ENCODE measurements at regions not wholly inside any gene's neighbourhood (a gene's known extent, or its start where the extent isn't known, plus 50 kb on each side); places are given as distances from the start of the nearest gene placed in this dataset.

DNA sequence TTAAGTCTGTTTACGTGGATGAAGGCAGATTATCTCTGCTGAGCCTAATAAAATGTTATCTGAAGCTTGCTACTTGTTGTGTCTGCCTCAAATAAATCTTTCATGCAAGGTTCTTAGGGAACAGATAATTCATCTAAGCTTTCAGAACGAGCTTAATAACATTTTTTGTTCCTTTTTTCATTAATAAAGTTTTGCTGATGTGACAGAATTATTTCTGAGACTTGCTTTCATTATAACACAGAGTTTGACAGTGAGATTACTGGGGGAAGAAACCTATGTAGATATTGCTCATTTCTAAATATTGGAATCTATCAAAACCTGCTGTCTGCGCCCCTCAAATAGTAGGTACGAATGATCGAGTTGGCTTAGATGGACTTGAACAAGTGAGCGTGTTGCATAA lies 948.7 kb upstream of the SEL1L start:
- DNase-seq = no peak
- no peak overlapping the region for H3K4me3 Mint-ChIP-seq
- H3K27ac Mint-ChIP-seq = no peak overlapping the region
- ATAC-seq (replicated peaks in 1 of 2) = no peak
- H3K4me1 Mint-ChIP-seq (ENCODE audit: low read depth) = no peaks in the 10 kb centered on the region
- no peaks in the 10 kb centered on the region for H3K27me3 Mint-ChIP-seq (ENCODE audit: low read depth)
- H3K9me3 Mint-ChIP-seq = peaks cover 5 to 7% of the 10 kb centered on the region in 2 donors
- no peaks in the 10 kb centered on the region for H3K36me3 Mint-ChIP-seq (ENCODE audit: insufficient read depth in 2 of 2)

DNA sequence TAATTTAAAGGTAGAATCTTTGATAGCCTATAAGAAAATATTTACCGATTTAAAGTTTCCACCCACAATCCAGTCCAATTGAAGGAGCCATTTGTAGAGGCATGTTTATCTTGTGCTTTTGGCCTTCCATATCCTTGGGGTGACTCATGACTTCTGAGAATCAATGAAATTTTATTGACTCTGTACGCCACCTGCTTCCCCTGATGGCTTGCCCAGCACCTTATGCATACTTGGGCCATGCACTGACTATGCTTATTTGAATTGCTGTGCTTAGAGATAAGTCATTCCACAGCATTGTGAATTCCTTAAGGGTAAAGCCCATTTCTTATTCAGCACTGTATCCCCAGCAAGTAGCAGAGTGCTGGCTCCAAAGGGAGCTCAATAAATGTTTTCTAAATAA lies 954.8 kb upstream of the SEL1L start:
- ATAC-seq (replicated peaks in 1 of 2) (no peak), DNase-seq (no peak)
- H3K9me3 Mint-ChIP-seq = peaks cover 13 to 15% of the 10 kb centered on the region in 2 donors
- H3K27ac Mint-ChIP-seq = no peak overlapping the region
- H3K36me3 Mint-ChIP-seq (ENCODE audit: insufficient read depth in 2 of 2) = peaks cover 0 to 1% of the 10 kb centered on the region in 2 donors
- H3K4me3 Mint-ChIP-seq = no peak overlapping the region
- H3K27me3 Mint-ChIP-seq (ENCODE audit: low read depth) = no peaks in the 10 kb centered on the region
- H3K4me1 Mint-ChIP-seq (ENCODE audit: low read depth) = no peaks in the 10 kb centered on the region

DNA sequence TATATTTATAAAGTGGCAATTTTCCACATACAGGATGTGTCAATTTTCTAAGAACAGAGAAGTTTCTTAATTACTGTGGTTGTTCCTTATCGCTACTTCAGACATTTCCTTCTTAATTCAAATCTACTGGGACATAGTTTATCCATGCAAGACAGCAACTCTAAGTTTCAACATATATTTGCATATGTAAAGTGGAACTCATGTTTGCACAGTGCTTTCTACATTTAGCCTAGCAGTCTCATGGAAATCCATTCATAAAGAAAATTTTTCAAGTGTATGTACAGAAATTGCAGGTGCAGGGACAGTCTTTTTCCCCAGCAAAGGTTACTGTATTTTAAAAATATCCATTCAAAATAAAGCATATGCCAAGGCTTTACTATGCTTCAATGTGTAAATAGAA lies 956.7 kb upstream of the SEL1L start:
- H3K9me3 Mint-ChIP-seq = peaks cover 9 to 15% of the 10 kb centered on the region in 2 donors
- DNase-seq = no peak
- H3K36me3 Mint-ChIP-seq (ENCODE audit: insufficient read depth in 2 of 2) = peaks cover 1% of the 10 kb centered on the region in 2 donors
- no peaks in the 10 kb centered on the region for H3K4me1 Mint-ChIP-seq (ENCODE audit: low read depth)
- H3K27me3 Mint-ChIP-seq (ENCODE audit: low read depth) = no peaks in the 10 kb centered on the region
- no peak overlapping the region for H3K4me3 Mint-ChIP-seq
- ATAC-seq (replicated peaks in 1 of 2) = no peak
- no peak overlapping the region for H3K27ac Mint-ChIP-seq

DNA sequence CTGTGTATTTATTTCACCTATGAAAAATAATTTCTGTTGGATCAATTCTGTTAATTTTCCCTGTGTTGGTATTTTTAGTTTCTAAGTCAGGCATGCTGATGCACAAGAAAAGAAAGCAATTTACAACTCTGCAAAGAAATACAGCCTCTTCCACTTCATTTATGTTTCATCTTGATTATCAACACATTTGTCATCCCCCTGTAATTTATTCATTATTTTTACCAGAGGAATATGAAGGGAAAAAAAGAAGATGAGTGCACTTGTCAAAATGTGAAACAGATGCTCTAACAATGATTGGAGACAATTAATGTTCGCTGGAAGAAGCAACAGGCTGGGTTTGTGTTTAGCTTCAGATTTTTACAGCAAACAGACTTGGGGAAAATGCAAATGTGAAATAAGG lies 958.5 kb upstream of the SEL1L start:
- Mint-ChIP-seq H3K27ac (no peak overlapping the region), H3K4me3 (no peak overlapping the region), H3K27me3 (ENCODE audit: low read depth) (no peaks in the 10 kb centered on the region), H3K9me3 (peaks cover 9 to 15% of the 10 kb centered on the region in 2 donors), H3K4me1 (ENCODE audit: low read depth) (no peaks in the 10 kb centered on the region), H3K36me3 (ENCODE audit: insufficient read depth in 2 of 2) (peaks cover 1% of the 10 kb centered on the region in 2 donors)
- DNase-seq (no peak), ATAC-seq (replicated peaks in 1 of 2) (no peak)

DNA sequence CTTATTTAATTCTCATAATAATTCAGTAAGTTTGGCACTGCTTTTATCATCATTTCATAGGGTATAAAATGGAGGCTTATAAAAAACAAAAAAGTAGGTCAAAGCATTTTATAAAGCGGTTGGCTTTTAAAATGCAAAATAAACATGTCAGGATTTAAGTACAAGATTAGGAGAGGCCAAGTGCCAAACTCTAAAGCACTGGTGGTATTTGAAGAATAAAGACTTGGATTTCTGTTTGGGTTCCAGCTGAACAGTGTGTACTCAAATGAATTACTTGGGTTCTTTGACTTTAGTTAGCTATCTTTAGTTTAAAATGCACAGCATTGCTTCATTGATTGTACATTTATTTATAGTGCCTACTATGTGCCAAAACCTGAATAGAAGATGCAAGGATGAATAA lies 966.6 kb upstream of the SEL1L start:
- DNase-seq (no peak), ATAC-seq (replicated peaks in 1 of 2) (no peak)
- H3K4me3 Mint-ChIP-seq = no peak overlapping the region
- H3K9me3 Mint-ChIP-seq = peaks cover 0 to 1% of the 10 kb centered on the region in 2 donors
- H3K27me3 Mint-ChIP-seq (ENCODE audit: low read depth) = no peaks in the 10 kb centered on the region
- no peak overlapping the region for H3K27ac Mint-ChIP-seq
- H3K36me3 Mint-ChIP-seq (ENCODE audit: insufficient read depth in 2 of 2) = peaks cover 0 to under 1% of the 10 kb centered on the region in 2 donors
- no peaks in the 10 kb centered on the region for H3K4me1 Mint-ChIP-seq (ENCODE audit: low read depth)

DNA sequence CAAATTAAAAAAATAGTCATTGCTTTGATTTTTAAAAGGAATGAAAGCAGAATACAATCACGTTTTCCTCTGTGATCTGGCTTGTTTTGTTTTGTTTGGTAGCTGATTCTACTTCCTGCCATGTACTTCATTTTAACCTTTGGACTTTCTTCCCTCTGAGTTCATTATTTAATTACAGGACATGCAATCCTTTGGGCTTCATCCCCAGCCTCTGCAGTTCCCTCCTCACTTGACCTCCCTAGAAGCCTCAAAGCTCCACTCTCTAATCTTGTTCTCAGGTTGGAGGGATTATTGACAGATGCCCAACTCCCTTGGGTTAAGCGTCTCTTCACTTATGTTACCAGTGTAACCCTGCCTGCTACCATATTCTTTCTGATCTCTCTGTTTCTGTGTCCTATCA lies 967.9 kb upstream of the SEL1L start:
- H3K4me1 Mint-ChIP-seq (ENCODE audit: low read depth) = no peaks in the 10 kb centered on the region
- no peak overlapping the region for H3K27ac Mint-ChIP-seq
- ATAC-seq (replicated peaks in 1 of 2) = no peak
- H3K9me3 Mint-ChIP-seq = peaks cover 0 to 1% of the 10 kb centered on the region in 2 donors
- no peaks in the 10 kb centered on the region for H3K36me3 Mint-ChIP-seq (ENCODE audit: insufficient read depth in 2 of 2)
- DNase-seq = no peak
- H3K4me3 Mint-ChIP-seq = no peak overlapping the region
- no peaks in the 10 kb centered on the region for H3K27me3 Mint-ChIP-seq (ENCODE audit: low read depth)

DNA sequence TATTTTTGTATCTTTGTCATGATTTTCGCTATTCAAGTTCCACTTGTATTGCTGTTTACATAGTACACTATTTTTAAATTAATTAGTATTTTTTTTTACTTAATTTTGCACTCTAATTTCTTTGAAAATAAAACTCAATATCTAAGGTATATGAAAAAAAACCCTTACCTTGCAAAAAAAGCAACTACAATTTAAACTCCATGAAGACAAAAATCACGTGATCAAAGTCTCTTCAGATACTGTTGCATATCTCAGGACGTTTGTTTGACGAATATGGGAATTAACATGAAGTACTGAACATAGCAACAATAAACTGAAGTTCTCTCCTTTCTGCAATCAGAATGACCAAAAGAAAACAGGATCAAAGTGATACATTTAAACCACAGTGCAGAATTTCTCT lies 968.4 kb upstream of the SEL1L start:
- Mint-ChIP-seq H3K4me1 (ENCODE audit: low read depth) (no peaks in the 10 kb centered on the region), H3K27me3 (ENCODE audit: low read depth) (no peaks in the 10 kb centered on the region), H3K9me3 (peaks cover 0 to 1% of the 10 kb centered on the region in 2 donors), H3K27ac (no peak overlapping the region), H3K36me3 (ENCODE audit: insufficient read depth in 2 of 2) (no peaks in the 10 kb centered on the region), H3K4me3 (no peak overlapping the region)
- DNase-seq = no peak
- no peak for ATAC-seq (replicated peaks in 1 of 2)

DNA sequence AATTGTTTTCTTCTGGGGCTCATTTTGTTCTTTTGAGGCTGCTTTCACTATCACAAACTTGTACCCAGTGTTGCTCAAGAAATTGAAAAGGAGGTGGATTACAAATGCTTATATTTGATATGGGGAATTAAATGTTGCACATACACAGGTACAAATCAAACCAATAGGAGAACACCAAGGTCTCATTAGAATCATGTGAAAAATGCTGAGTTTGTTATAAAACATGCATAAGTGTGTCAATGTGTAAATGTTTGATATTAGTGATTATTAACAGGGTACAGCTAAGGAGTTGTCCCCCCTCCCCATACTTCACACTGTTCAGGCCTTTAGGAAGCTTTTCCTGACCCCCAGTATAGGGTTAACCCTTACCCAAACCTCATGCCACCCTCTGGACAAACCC lies 971.2 kb upstream of the SEL1L start:
- H3K36me3 Mint-ChIP-seq (ENCODE audit: insufficient read depth in 2 of 2) = no peaks in the 10 kb centered on the region
- DNase-seq = no peak
- no peak overlapping the region for H3K4me3 Mint-ChIP-seq
- ATAC-seq (replicated peaks in 1 of 2) = no peak
- no peaks in the 10 kb centered on the region for H3K4me1 Mint-ChIP-seq (ENCODE audit: low read depth)
- no peak overlapping the region for H3K27ac Mint-ChIP-seq
- peaks cover 2 to 3% of the 10 kb centered on the region in 2 donors for H3K9me3 Mint-ChIP-seq
- no peaks in the 10 kb centered on the region for H3K27me3 Mint-ChIP-seq (ENCODE audit: low read depth)

DNA sequence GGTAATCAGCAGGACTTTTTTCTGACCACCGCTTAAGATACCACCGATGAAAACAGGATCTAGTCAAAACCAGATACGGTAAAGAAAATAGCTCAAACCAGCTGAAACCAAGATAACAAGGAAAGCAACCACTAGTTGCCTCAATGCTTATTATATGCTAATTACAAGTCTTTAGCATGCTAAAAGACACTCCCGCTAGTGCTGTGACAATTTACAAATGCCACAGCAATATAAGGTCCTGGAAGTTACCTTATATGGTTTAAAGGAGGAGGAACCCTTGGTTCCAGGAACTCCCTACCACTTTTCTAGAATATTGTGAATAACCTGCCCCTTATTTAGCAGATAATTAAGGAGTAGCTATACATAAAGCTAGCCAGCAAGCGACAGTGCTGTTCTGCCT lies 976.4 kb upstream of the SEL1L start:
- no peaks in the 10 kb centered on the region for H3K4me1 Mint-ChIP-seq (ENCODE audit: low read depth)
- no peaks in the 10 kb centered on the region for H3K36me3 Mint-ChIP-seq (ENCODE audit: insufficient read depth in 2 of 2)
- H3K27ac Mint-ChIP-seq = no peak overlapping the region
- DNase-seq (no peak), ATAC-seq (replicated peaks in 1 of 2) (no peak)
- no peak overlapping the region for H3K4me3 Mint-ChIP-seq
- H3K9me3 Mint-ChIP-seq = peaks cover 2 to 8% of the 10 kb centered on the region in 2 donors
- no peaks in the 10 kb centered on the region for H3K27me3 Mint-ChIP-seq (ENCODE audit: low read depth)

DNA sequence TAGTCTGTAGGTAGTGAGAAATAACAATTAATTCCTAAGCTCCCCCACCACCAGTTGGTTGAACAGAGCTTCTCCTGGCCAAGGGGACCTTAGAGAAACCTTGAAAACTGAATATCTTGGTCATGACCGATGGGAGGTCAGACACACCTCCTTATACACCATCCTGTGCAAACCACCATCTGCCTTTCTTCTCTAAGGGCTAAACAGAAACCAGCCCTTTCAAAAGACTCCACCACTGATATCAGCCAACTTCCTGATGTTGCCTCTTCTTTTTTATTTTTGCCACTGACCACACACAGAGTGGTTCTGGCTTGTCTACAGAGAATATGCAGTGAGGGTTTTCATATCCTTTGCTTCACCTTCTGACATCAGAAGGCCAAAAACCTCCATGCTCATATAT lies 977.7 kb upstream of the SEL1L start:
- no peak overlapping the region for H3K27ac Mint-ChIP-seq
- ATAC-seq (replicated peaks in 1 of 2) = no peak
- H3K4me1 Mint-ChIP-seq (ENCODE audit: low read depth) = no peaks in the 10 kb centered on the region
- no peaks in the 10 kb centered on the region for H3K27me3 Mint-ChIP-seq (ENCODE audit: low read depth)
- no peak overlapping the region for H3K4me3 Mint-ChIP-seq
- no peak for DNase-seq
- H3K36me3 Mint-ChIP-seq (ENCODE audit: insufficient read depth in 2 of 2) = no peaks in the 10 kb centered on the region
- peaks cover 3 to 8% of the 10 kb centered on the region in 2 donors for H3K9me3 Mint-ChIP-seq

DNA sequence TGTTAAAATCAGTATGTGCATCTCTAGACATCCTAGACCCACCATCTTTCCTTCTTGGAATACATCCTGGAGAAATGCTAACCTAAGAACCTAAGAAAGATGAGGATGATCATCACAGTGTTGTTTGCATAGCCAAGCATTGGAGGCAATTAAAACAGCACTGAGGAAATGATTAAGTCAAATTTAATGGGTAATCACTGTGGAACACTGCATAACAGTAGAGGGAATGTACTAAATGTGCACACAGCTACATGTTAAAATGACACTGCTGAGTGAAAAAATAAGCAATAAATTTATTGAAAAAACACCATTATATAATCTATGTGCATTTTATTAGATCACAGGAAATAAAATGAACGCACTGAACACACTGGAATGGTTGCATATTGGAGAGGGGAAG lies 987.1 kb upstream of the SEL1L start:
- no peak for ATAC-seq (replicated peaks in 1 of 2)
- Mint-ChIP-seq H3K4me1 (ENCODE audit: low read depth) (no peaks in the 10 kb centered on the region), H3K27ac (no peak overlapping the region)

DNA sequence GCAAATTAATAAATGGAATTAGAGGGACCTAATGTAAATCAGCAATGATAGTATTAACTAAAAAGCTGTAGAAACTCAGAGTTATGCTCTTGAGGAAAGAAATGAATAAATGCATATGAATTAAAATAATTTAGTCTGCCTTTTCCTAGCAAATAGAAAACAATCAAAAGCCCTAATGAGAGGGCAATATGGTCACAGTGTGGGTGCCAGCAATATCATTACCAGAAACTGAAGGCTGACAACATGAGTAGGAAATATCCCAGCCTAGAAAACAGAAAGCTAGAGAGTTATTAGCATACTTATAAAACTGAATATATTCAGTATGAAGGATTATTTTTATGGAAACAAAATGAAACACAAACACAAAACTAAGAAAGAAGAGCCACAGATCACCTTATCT lies 987.5 kb upstream of the SEL1L start:
- Mint-ChIP-seq H3K9me3 (peaks cover 5 to 6% of the 10 kb centered on the region in 2 donors), H3K4me3 (no peak overlapping the region), H3K27ac (no peak overlapping the region), H3K27me3 (ENCODE audit: low read depth) (no peaks in the 10 kb centered on the region), H3K36me3 (ENCODE audit: insufficient read depth in 2 of 2) (peaks cover 0 to 5% of the 10 kb centered on the region in 2 donors), H3K4me1 (ENCODE audit: low read depth) (no peaks in the 10 kb centered on the region)
- no peak for ATAC-seq (replicated peaks in 1 of 2)
- DNase-seq = no peak

More for the DNA sequence above, 987.1 kb upstream of the SEL1L start:
- Mint-ChIP-seq H3K27me3 (ENCODE audit: low read depth) (no peaks in the 10 kb centered on the region), H3K9me3 (peaks cover 5 to 6% of the 10 kb centered on the region in 2 donors), H3K36me3 (ENCODE audit: insufficient read depth in 2 of 2) (peaks cover 0 to 5% of the 10 kb centered on the region in 2 donors), H3K4me3 (no peak overlapping the region)
- no peak for DNase-seq

DNA sequence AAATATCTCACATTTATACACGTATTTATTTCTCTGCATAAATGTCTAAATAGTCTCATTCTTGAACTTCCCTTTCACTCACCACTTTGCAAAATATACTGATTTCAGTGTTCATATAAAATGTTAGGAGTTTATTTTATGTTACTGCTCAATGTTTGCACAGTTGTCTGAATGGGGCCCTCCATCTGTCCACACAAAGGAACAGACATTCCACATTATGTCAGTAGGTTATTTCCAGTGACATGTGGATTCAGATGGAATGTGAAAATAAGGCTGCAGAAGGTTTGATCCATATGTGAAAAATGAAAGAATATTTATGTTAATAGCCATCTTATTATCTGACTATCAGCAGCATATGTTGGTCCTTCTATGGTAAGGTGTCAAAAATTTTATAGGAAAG lies 994.4 kb upstream of the SEL1L start:
- ATAC-seq (replicated peaks in 1 of 2) (no peak), DNase-seq (no peak)
- Mint-ChIP-seq H3K9me3 (peaks cover 11 to 15% of the 10 kb centered on the region in 2 donors), H3K36me3 (ENCODE audit: insufficient read depth in 2 of 2) (no peaks in the 10 kb centered on the region), H3K4me1 (ENCODE audit: low read depth) (no peaks in the 10 kb centered on the region), H3K27ac (no peak overlapping the region), H3K27me3 (ENCODE audit: low read depth) (no peaks in the 10 kb centered on the region), H3K4me3 (no peak overlapping the region)

DNA sequence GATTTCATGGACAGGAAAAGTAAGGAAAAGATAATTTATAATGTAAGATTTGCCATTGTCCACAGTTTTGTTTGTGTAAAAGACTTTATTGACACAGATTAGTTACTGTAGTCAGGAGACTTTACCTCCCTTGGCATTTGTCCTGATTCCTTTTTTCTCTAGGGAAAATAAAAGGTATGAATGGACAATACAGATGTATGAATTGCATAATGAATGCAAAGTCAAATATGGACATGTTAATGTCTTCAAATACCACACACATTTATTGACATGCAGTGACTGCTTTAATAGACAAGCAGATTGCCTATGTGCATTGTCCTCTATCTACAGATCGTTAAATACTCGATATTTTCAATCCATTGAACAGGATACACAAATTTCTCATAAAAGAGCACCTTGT lies 999.7 kb upstream of the SEL1L start:
- no peaks in the 10 kb centered on the region for H3K4me1 Mint-ChIP-seq (ENCODE audit: low read depth)
- H3K27me3 Mint-ChIP-seq (ENCODE audit: low read depth) = no peaks in the 10 kb centered on the region
- no peak overlapping the region for H3K27ac Mint-ChIP-seq
- no peak for DNase-seq
- no peak overlapping the region for H3K4me3 Mint-ChIP-seq
- H3K9me3 Mint-ChIP-seq = peaks cover 2 to 8% of the 10 kb centered on the region in 2 donors
- ATAC-seq (replicated peaks in 1 of 2) = no peak
- H3K36me3 Mint-ChIP-seq (ENCODE audit: insufficient read depth in 2 of 2) = no peaks in the 10 kb centered on the region

Data from activated T-cell treated with anti-CD3 and anti-CD28 coated beads, Interleukin-2, amount 50 U/mL, for 72 hours (primary cell).